ENCODE measurements at regions not wholly inside any gene's neighbourhood (a gene's known extent, or its start where the extent isn't known, plus 50 kb on each side); places are given as distances from the start of the nearest gene placed in this dataset.

GRCh38 chr17:34155947-34156346 lies 99.1 kb upstream of the CCL2 start:
- peaks cover 78% of the 10 kb centered on the region for H3K27me3 ChIP-seq
- H3K27ac ChIP-seq = no peak overlapping the region
- ATAC-seq = no peak
- H3K4me1 ChIP-seq = peaks cover 0 to 11% (median 0%) of the 10 kb centered on the region in 3 donors
- WGBS, 2 donors (ENCODE audit: low coverage in 1 of 2) = no CpG with 5 or more reads among the region's 7 CpGs
- no peak for TF ChIP-seq CTCF (IDR thresholded peaks at IDR 0.05)
- TF ChIP-seq POLR2A (IDR thresholded peaks at IDR 0.05) = no peak
- no peak for TF ChIP-seq POLR2AphosphoS5 (IDR thresholded peaks at IDR 0.05)
- no peak for TF ChIP-seq EP300 (IDR thresholded peaks at IDR 0.05)
- no peaks in the 10 kb centered on the region for H3K36me3 ChIP-seq
- H3K4me3 ChIP-seq = no peak overlapping the region
- H3K9me3 ChIP-seq = peaks cover 0 to 5% (median 0%) of the 10 kb centered on the region in 3 donors

DNA sequence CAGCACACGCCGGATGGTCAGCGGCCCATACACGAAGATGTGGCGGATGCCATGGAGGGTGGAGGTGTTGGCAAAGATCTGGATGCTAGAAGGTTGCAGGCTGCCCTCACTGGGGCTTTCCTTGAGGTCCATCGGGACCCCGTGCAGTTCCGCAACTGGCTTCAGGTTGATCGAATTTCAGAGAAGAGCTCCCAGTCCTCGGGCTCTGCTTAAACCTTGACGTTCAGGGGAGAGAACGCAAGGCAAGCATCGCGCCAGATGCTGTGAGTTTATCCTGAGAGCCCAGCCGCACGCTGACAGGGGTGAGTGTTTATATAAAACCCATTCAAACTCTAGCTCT lies 98.7 kb upstream of the CCL2 start:
- peaks cover 0 to 11% (median 0%) of the 10 kb centered on the region in 3 donors for H3K4me1 ChIP-seq
- H3K36me3 ChIP-seq = no peaks in the 10 kb centered on the region
- no peak overlapping the region for H3K4me3 ChIP-seq
- ATAC-seq = no peak
- TF ChIP-seq EP300 (IDR thresholded peaks at IDR 0.05) = no peak
- TF ChIP-seq POLR2A (IDR thresholded peaks at IDR 0.05) = no peak
- TF ChIP-seq POLR2AphosphoS5 (IDR thresholded peaks at IDR 0.05) = no peak
- TF ChIP-seq CTCF (IDR thresholded peaks at IDR 0.05) = no peak
- H3K27me3 ChIP-seq = peaks cover 82% of the 10 kb centered on the region
- peaks cover 0 to 5% (median 0%) of the 10 kb centered on the region in 3 donors for H3K9me3 ChIP-seq
- WGBS, 2 donors (ENCODE audit: low coverage in 1 of 2) = 19% methylated on average over 9 of the region's 16 CpGs; no CpG with 5 or more reads in 1 of the 2 donors
- no peak overlapping the region for H3K27ac ChIP-seq

GRCh38 chr17:34156741-34157589 lies 98.1 kb upstream of the CCL2 start:
- Histone ChIP-seq H3K4me1 (peaks cover 0 to 11% (median 0%) of the 10 kb centered on the region in 3 donors), H3K36me3 (no peaks in the 10 kb centered on the region), H3K4me3 (no peak overlapping the region), H3K9me3 (peaks cover 0 to 5% (median 0%) of the 10 kb centered on the region in 3 donors), H3K27ac (no peak overlapping the region), H3K27me3 (peaks cover 87% of the 10 kb centered on the region)
- WGBS, 2 donors (ENCODE audit: low coverage in 1 of 2) = 0% methylated on average over 2 to 7 of the region's 42 CpGs
- TF ChIP-seq CTCF (IDR thresholded peaks at IDR 0.05) = no peak
- no peak for TF ChIP-seq EP300 (IDR thresholded peaks at IDR 0.05)
- TF ChIP-seq POLR2AphosphoS5 (IDR thresholded peaks at IDR 0.05) = no peak
- no peak for TF ChIP-seq POLR2A (IDR thresholded peaks at IDR 0.05)
- no peak for ATAC-seq

DNA sequence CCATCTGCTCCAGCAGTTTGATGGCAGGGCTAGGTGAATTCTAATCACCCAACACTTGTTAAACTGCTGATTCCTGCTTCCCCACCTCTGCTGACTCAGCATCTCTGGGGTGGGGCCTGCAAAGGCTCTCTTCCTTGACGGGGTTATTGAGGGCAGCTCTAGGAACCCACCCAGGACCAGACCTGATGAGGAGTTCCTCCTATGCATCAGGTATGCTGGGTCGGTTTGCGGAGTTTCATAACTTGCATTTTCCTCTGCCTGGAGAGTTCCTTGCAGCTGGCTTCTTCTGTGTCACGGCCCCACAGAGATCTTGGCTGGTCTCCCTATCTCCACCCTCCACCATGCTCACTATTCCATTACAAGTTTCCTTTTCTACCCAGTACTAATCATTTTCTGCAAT lies 93.4 kb upstream of the CCL2 start:
- H3K36me3 ChIP-seq = no peaks in the 10 kb centered on the region
- 52% methylated on average over 3 of the region's 4 CpGs; no CpG with 5 or more reads in 1 of the 2 donors for WGBS, 2 donors (ENCODE audit: low coverage in 1 of 2)
- no peak overlapping the region for H3K4me3 ChIP-seq
- no peak for TF ChIP-seq POLR2A (IDR thresholded peaks at IDR 0.05)
- no peak for TF ChIP-seq POLR2AphosphoS5 (IDR thresholded peaks at IDR 0.05)
- TF ChIP-seq CTCF (IDR thresholded peaks at IDR 0.05) = no peak
- TF ChIP-seq EP300 (IDR thresholded peaks at IDR 0.05) = no peak
- no peak overlapping the region for H3K27ac ChIP-seq
- no peak for ATAC-seq
- H3K9me3 ChIP-seq = peaks cover 0 to 5% (median 0%) of the 10 kb centered on the region in 3 donors
- peaks cover 0 to 8% (median 0%) of the 10 kb centered on the region in 3 donors for H3K4me1 ChIP-seq
- peaks cover 96% of the 10 kb centered on the region for H3K27me3 ChIP-seq

- Histone ChIP-seq H3K4me1 (no peaks in the 10 kb centered on the region), H3K36me3 (no peaks in the 10 kb centered on the region), H3K27me3 (peaks cover 89% of the 10 kb centered on the region), H3K9me3 (peaks cover 0 to 5% (median 0%) of the 10 kb centered on the region in 3 donors), H3K27ac (no peak overlapping the region), H3K4me3 (no peak overlapping the region)
- WGBS, 2 donors (ENCODE audit: low coverage in 1 of 2) = 37 to 51% methylated on average over 4 to 5 of the region's 5 CpGs
- TF ChIP-seq POLR2AphosphoS5 (IDR thresholded peaks at IDR 0.05) = no peak
- no peak for TF ChIP-seq EP300 (IDR thresholded peaks at IDR 0.05)
- no peak for TF ChIP-seq POLR2A (IDR thresholded peaks at IDR 0.05)
- TF ChIP-seq CTCF (IDR thresholded peaks at IDR 0.05) = no peak
- no peak for ATAC-seq
Measured at GRCh38 chr17:34163123-34163522, 92.0 kb upstream of the CCL2 start.

Measured in gastroesophageal sphincter (tissue), 4 donors.